Lower leg skin (tissue), 3 donors: ENCODE measurements at regions not wholly inside any gene's neighbourhood (a gene's known extent, or its start where the extent isn't known, plus 50 kb on each side); places are given as distances from the start of the nearest gene placed in this dataset.

ENCODE experiments used
- CTCF ChIP-seq, 3 donors: fragments of 450-650 bp; IDR thresholded peaks; one replicate each; pipeline ENCODE4 v1.5.1; 2016; ENCODE audit warnings: antibody characterized with exemption in 3 of 3, mild to moderate bottlenecking in 3 of 3, moderate library complexity in 2 of 3
- POLR2A ChIP-seq, 2 donors: fragments of 450-650 bp; IDR thresholded peaks; one replicate each; pipeline ENCODE4 v1.6.1; 2016 to 2017; ENCODE audit warnings: antibody characterized with exemption in 2 of 2, mild to moderate bottlenecking in 1 of 2, moderate library complexity in 1 of 2

- TF ChIP-seq CTCF (IDR thresholded peaks at IDR 0.05) (no peak), POLR2A (IDR thresholded peaks at IDR 0.05) (no peak)
Measured at GRCh38 chr10:9004736-9005135, 950.2 kb downstream of the GATA3 start.
